Choroid plexus epithelial cell (primary cell): ENCODE measurements at regions not wholly inside any gene's neighbourhood (a gene's known extent, or its start where the extent isn't known, plus 50 kb on each side); places are given as distances from the start of the nearest gene placed in this dataset.
A peak's percentile ranks its signal among the peaks of the same experiment; 100 is the strongest.

Experiments
- DNase-seq: peaks from one replicate; pipeline ENCODE4 v3.0.0-alpha.2; 2010; ENCODE audit warnings: low read depth
- H3K4me3 ChIP-seq: 2 replicates; pipeline ENCODE4 v1.5.1; 2011; ENCODE audit warnings: low read depth, mild to moderate bottlenecking, control low read depth, low read length, moderate library complexity
- TF ChIP-seq, protein P1 (sequence below): conservative IDR thresholded peaks from 2 replicates; pipeline ENCODE4 v1.5.1; 2011; ENCODE audit warnings: low read depth, mild to moderate bottlenecking, control low read depth, inconsistent platforms, low read length, moderate library complexity

- DNase-seq, result peak; percentile 84
- TF ChIP-seq, protein P1, sequence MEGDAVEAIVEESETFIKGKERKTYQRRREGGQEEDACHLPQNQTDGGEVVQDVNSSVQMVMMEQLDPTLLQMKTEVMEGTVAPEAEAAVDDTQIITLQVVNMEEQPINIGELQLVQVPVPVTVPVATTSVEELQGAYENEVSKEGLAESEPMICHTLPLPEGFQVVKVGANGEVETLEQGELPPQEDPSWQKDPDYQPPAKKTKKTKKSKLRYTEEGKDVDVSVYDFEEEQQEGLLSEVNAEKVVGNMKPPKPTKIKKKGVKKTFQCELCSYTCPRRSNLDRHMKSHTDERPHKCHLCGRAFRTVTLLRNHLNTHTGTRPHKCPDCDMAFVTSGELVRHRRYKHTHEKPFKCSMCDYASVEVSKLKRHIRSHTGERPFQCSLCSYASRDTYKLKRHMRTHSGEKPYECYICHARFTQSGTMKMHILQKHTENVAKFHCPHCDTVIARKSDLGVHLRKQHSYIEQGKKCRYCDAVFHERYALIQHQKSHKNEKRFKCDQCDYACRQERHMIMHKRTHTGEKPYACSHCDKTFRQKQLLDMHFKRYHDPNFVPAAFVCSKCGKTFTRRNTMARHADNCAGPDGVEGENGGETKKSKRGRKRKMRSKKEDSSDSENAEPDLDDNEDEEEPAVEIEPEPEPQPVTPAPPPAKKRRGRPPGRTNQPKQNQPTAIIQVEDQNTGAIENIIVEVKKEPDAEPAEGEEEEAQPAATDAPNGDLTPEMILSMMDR, result peak; percentile 2
- H3K4me3 ChIP-seq, result no peak overlapping the region
Observed at GRCh38 chr6:110529355-110529754, 52.9 kb upstream of the SLC22A16 start.

DNA sequence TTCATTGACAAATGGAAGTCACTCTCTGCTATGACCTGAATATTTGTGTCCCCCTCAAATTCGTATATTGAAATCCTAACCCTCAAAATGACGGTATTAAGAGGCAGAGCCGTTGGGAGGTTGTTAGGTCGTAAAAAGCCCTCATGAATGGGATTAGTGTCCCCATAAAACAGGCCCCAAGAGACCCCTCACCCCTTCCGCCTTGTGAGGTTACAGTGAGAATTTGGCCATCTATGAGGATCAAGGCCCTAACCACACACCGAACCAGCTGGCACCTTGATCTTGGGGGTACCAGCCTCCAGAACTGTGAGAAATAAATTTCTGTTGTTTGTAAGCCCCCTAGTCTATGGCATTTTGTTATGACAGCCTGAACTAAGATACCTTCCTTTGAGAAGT lies 52.5 kb upstream of the SLC22A16 start:
- DNase-seq, result no peak
- TF ChIP-seq, protein P1, result no peak

DNA sequence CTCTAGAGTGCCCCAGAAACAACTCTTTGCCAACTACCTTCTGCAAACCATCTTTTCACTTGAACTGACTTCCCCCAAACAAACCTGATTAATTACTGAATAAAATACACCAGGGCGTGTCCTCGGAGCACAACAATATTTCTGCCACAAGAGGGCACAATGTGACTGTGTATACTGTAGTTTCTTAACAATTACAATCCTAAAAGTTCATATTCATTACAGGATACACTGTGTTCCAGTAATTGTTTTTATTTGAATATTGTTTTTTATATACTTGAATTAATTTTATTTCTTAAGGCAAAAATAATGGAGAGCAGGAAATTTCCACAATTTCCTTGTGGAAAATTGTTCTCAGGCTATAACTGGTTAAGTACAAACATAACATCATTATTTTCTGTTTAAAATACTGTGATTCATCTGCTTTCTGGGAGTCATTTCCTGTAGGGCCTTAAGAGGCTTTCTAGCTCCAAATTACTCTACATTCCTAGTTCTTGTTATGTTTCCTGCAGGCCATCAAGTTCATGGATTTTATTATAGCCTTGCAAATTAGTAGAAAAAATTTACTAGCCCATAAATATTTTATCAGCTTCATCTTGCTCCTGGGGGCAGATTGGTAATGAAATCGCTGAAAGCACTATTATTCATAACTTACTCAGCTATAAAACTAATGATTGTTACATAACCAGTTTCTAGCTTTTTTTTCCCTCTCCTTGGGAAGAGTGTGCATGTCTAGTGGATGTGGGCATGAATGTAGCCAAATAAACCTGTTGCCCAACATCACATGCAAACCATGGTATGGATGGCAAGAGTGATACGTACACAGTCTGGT lies 51.9 kb upstream of the SLC22A16 start:
- peak; percentile 83 for DNase-seq
- H3K4me3 ChIP-seq, result no peak overlapping the region
- TF ChIP-seq, protein P1, result peak; percentile 73

More for the DNA sequence above, 52.5 kb upstream of the SLC22A16 start:
- no peak overlapping the region for H3K4me3 ChIP-seq

DNA sequence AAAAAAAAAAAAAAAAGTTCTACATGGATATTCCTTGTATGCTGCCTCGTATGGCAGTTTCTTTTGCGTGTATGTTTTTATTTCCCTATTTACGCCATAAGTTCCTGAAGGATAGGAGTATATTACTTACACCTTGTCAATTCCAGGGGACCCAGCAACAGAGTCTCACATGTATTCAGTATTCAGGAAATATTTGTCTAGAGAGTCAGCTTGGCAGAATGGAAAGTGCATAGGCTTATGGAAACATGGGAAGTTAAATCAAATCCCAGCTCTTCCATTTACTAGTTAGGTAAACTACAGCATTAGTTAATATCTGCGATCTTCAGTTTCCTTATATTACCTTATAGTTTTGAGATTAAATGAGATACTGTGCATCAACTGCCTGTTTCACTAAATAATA lies 51.1 kb upstream of the SLC22A16 start:
- TF ChIP-seq, protein P1, result no peak
- DNase-seq, result no peak
- H3K4me3 ChIP-seq, result no peak overlapping the region

GRCh38 chr6:110526726-110527125 lies 50.3 kb upstream of the SLC22A16 start:
- TF ChIP-seq, protein P1, result no peak
- no peak for DNase-seq

More at GRCh38 chr6:110526726-110527125, 50.3 kb upstream of the SLC22A16 start:
- H3K4me3 ChIP-seq, result no peak overlapping the region
